ENCODE measurements at regions not wholly inside any gene's neighbourhood (a gene's known extent, or its start where the extent isn't known, plus 50 kb on each side); places are given as distances from the start of the nearest gene placed in this dataset.

- no peak for DNase-seq
Observed at GRCh38 chr5:124459984-124460383, 286.5 kb downstream of the ZNF608 start.

- DNase-seq: no peak
Observed at GRCh38 chr5:124457901-124458300, 288.5 kb downstream of the ZNF608 start.

- no peak for DNase-seq
Observed at GRCh38 chr5:124457101-124457500, 289.3 kb downstream of the ZNF608 start.

- DNase-seq: no peak
Observed at GRCh38 chr5:124456249-124456648, 290.2 kb downstream of the ZNF608 start.

- DNase-seq: no peak
Observed at GRCh38 chr5:124454081-124454480, 292.4 kb downstream of the ZNF608 start.

- no peak for DNase-seq
Observed at GRCh38 chr5:124453221-124454051, 293.0 kb downstream of the ZNF608 start.

GRCh38 chr5:124452412-124452811, 294.0 kb downstream of the ZNF608 start:
- DNase-seq: no peak

GRCh38 chr5:124451721-124452383, 294.6 kb downstream of the ZNF608 start:
- no peak for DNase-seq

- no peak for DNase-seq
Observed at GRCh38 chr5:124446120-124446519, 300.3 kb downstream of the ZNF608 start.

GRCh38 chr5:124445070-124445619, 301.3 kb downstream of the ZNF608 start:
- no peak for DNase-seq

GRCh38 chr5:124444147-124444775, 302.2 kb downstream of the ZNF608 start:
- no peak for DNase-seq

GRCh38 chr5:124440471-124440870, 306.0 kb downstream of the ZNF608 start:
- no peak for DNase-seq

- DNase-seq: no peak
Observed at GRCh38 chr5:124439609-124440008, 306.8 kb downstream of the ZNF608 start.

GRCh38 chr5:124438903-124439281, 307.5 kb downstream of the ZNF608 start:
- no peak for DNase-seq

- no peak for DNase-seq
Observed at GRCh38 chr5:124438026-124438902, 308.2 kb downstream of the ZNF608 start.

- DNase-seq: no peak
Observed at GRCh38 chr5:124436294-124436693, 310.1 kb downstream of the ZNF608 start.

- no peak for DNase-seq
Observed at GRCh38 chr5:124433170-124433569, 313.3 kb downstream of the ZNF608 start.

GRCh38 chr5:124421584-124421983, 324.9 kb downstream of the ZNF608 start:
- no peak for DNase-seq

GRCh38 chr5:124420952-124421351, 325.5 kb downstream of the ZNF608 start:
- DNase-seq: no peak

- DNase-seq: no peak
Observed at GRCh38 chr5:124419531-124419930, 326.9 kb downstream of the ZNF608 start.

- no peak for DNase-seq
Observed at GRCh38 chr5:124418390-124418789, 328.0 kb downstream of the ZNF608 start.

GRCh38 chr5:124417196-124417595, 329.2 kb downstream of the ZNF608 start:
- DNase-seq: no peak

- DNase-seq: no peak
Observed at GRCh38 chr5:124416627-124417026, 329.8 kb downstream of the ZNF608 start.

Data from CD4-positive, alpha-beta T cell treated with Interleukin-1 beta for 1 hour (primary cell).